ENCODE measurements at regions not wholly inside any gene's neighbourhood (a gene's known extent, or its start where the extent isn't known, plus 50 kb on each side); places are given as distances from the start of the nearest gene placed in this dataset.

GRCh38 chr2:125310657-125311364 is 1285.7 kb downstream of the CNTNAP5 start:
- no peak for TF ChIP-seq CTCF (IDR thresholded peaks at IDR 0.05)
- no peak for TF ChIP-seq POLR2A (IDR thresholded peaks at IDR 0.05)
